CD4-positive, alpha-beta T cell treated with Interleukin-17A for 1 hour (primary cell): ENCODE measurements at regions not wholly inside any gene's neighbourhood (a gene's known extent, or its start where the extent isn't known, plus 50 kb on each side); places are given as distances from the start of the nearest gene placed in this dataset.

ENCODE experiments used
- DNase-seq: peaks from one replicate; pipeline ENCODE4 v3.0.0-alpha.2; 2020

GRCh38 chr1:83718338-83718737 lies 280.6 kb downstream of the TTLL7 start:
- no peak for DNase-seq

GRCh38 chr1:83717785-83718184 lies 281.1 kb downstream of the TTLL7 start:
- no peak for DNase-seq

DNA sequence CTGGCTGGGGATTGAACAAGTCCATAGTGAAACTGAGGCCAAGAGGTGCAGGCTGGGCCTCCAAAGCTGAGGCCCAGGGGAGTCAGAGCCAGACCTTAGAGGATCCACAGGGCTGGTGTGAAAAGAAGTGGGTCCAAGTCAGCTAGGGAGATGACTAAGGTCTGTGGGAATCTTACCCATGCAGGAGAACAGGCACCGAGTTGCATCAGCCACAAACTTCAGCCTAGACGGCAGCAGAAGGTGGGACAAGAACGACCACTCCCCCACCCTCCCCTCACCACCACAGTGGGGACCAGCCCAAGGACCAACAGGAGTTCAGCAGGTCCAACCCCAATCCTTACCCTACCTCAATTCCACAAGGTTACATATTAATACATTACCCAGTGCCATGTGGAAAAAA lies 282.3 kb downstream of the TTLL7 start:
- DNase-seq = no peak

DNA sequence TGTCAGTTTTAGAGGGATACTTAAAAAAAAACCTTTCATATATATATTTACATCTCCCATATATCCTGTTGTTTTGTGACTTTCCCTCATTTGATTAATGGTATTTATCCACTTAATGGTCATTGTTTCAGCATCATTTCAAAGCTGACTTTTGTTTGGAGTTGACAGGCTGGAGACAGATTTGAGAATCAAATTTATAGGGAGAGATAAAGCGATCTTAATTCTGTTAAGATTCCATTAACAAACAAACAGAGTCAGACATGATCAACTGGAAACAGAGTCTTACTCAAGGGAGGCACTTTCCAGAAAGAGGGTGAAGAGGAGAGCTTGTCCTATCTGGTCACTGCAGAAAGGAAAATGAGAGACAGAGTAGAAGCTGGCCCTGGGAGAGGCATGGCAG lies 283.4 kb downstream of the TTLL7 start:
- no peak for DNase-seq

GRCh38 chr1:83709662-83710061 lies 289.3 kb downstream of the TTLL7 start:
- no peak for DNase-seq

DNA sequence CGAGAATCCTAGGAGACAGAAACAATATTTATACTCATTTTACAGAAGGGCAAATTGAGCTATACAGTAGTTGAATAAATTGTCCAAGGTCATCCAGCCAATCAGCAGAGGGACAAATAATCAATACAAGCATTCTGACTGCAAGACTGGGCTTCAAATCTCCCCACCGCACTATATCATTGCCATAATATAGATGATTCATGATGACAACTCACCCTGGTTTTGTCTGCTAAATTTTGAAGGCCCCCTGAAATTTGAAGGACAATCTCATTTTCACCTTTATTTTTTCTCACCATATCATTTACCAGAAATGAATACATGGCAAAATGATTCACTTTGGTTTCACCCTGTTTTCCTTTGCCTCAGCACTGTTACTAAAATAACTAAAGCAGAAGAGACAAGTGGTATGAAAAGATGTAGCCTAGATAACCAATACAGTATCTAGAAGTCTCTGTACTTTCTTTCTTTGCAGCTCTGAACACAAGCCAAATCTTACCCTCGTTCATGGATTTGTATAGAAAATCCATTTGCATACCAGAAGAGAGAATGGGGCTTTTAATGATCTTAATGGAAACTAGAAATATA lies 292.5 kb downstream of the TTLL7 start:
- DNase-seq = no peak

- no peak for DNase-seq
Measured at GRCh38 chr1:83705091-83705490, 293.8 kb downstream of the TTLL7 start.

DNA sequence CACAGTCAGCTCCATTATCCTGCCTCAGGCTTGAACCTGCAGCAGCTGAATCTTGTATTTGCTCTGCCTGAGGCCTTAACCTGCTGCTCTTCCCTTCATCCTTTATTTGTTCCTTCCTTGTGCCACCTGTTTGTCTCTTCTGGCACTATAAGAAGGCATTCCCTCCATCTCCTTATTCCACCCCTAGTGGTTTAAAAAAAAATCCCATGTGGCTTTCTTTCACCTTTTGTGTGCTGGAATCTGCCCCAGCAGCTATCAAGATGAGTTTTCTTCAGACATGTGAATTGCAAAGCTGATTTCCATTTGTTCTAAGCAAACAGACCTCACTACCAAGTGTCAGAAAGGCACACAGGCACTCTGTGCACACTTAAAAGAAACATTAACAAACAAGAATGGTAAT lies 294.6 kb downstream of the TTLL7 start:
- no peak for DNase-seq

GRCh38 chr1:83702356-83702755 lies 296.6 kb downstream of the TTLL7 start:
- DNase-seq = no peak

- DNase-seq = no peak
Measured at GRCh38 chr1:83701355-83701754, 297.6 kb downstream of the TTLL7 start.

DNA sequence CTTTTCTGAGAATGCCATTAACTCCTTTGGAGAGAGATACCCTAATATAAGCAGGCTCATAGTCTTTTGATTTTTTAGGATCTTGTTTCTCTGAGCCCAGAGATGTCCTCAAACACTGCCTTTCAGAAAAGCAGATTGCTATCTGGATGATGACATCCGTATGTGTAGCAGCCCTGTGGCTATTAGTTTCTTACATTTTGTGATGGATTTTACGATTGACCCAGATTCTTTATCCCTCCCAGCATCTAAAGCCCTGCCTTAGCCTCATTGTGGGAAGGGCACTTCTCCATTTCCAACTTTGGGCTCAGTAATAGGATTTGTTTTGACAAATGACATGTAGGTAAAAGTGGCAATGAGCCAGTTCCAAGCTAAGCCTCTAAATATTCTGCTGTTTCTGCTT lies 300.3 kb downstream of the TTLL7 start:
- DNase-seq = no peak

DNA sequence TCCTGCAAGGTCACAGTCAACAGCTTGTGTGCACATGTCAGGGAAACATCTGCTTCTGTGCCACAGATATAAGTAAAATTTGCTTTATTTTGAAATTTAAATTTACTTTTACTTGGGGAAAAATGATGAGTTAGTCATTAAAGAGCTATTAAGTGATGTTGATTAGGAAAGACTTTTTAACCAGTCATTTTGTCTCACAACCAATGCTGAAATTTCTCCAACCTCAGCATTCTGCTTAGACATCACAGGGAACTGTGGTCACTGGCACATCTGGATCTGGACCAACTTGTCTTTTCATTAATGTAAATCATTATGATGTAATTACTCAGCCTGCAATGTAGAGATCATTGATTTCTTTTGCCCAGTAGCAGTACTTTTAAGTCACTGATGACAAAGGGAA lies 301.0 kb downstream of the TTLL7 start:
- DNase-seq = no peak

GRCh38 chr1:83697220-83697619 lies 301.7 kb downstream of the TTLL7 start:
- no peak for DNase-seq

DNA sequence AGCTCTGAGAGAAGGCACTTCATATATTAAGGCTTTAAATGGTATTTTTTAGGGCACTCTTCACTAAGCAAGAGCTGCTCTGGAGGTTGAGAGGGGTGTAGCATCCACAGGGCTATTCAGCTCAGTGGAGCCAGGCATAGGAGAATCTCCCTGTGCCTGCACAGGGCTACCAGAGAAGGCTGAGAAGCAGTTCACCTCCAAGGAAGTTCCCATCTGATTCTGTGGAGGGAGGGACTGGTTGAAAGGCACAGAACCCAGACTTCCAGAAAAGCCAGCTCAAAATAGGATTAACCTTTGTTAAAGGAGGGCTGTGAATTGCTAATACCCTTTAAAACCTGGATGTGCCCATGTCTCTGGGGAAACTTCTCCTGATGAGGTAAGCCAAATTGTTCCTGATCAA lies 304.5 kb downstream of the TTLL7 start:
- no peak for DNase-seq

GRCh38 chr1:83693427-83694126 lies 305.4 kb downstream of the TTLL7 start:
- DNase-seq = no peak

DNA sequence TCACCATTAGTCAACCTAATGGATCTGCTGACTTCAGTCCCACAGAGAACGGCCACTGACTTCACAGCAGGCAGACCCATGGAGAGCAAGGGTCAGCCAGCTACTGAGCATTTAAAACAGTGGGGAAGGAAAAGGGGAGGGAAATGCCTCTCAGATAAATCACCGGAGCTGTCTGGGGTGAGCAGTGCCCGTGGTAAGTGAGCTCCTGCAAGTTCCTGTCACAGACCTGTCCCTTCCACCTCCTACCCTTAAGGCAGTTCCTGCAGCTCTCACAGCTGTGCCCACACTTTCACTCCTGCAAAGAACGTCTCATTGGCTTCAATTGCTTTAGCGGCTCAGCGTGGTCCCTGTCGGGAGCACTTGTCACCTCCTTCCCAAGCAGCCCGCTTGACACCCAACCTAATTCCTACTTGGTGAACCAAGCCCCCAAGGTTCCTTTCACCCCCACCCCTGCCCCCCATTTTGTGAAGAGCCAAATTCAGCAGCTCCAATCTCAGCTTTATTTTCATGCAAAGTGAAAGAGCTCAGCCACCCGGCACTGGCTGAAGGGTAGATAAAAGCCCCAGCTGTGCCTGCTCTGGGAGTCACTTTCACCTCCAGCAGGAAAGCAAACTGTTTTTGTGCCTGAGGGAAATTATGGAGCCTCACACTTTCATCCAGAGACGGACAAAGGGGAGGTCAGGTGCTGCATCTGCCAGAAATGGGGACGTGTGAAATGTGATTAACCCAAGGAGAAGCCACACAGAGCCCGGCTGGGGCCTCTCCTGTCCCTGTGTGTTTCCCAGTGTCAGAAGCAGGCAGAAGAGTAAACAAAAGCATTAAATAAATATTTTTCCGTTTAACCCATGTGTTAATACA lies 306.2 kb downstream of the TTLL7 start:
- DNase-seq = no peak

DNA sequence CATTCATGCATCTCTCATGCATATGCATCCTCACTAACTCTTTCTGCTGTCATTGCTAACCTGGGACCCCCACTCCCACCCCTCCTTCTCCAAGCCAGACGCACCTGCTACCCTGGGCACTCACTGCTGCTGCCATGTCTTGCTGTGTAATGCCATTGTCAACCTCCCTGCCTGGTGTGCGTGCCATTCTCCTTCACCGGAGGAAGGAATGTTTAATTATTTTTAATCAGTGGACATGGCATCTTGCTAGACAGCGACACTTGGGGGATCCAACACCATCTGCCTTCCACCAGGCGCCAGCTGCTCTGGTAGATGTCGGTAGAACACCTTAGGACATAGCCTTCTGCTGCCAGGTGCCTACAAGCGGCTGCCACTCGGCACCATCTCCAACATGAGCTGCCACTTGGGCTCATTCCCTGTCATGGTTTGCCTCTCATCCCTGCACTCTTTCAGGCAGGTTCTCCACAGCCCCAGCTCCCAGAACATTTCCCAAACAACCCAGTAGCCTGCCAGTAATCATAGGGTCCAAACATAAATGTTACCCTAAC lies 306.9 kb downstream of the TTLL7 start:
- DNase-seq = no peak

DNA sequence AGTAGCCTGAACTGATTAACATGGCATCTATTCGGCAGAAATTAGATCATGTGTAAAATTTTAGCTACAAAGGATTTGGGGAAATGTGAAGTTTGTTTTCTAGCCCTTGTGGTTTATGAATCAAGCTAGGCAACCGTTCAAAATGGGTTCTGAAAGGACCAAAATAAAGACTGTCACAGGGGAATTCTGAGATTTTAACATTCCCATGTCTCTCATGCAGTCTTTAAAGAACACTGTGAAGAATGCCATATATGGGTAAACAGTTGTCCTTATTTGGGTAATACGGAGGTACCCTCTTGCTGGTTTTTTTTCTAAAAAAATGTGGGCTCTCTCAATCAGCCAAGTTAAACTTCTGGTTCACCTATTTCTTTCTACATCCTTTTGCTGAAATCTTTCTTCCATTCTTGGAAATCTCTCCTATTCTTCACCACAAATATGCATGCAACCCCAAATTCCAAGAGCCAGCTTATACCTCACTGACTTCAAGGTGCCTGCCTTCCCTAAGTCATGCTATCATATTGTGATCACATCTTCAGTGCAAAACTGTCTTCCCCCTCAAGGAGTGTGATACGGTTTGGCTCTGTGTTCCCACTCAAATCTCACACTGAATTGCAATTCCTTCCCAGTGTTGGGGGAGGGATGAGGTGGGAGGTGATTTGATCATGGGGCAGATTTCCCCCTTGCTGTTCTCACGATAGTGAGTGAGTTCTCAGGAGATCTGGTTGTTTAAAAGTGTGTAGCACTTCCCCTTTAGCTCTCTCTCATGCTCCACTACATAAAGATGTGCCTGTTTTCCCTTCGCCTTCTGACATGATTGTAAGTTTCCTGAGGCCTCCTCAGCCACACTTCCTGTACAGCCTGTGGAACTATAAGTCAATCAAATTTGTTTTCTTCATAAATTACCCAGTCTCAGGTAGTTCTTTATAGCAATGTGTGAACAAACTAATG lies 308.7 kb downstream of the TTLL7 start:
- DNase-seq = no peak

DNA sequence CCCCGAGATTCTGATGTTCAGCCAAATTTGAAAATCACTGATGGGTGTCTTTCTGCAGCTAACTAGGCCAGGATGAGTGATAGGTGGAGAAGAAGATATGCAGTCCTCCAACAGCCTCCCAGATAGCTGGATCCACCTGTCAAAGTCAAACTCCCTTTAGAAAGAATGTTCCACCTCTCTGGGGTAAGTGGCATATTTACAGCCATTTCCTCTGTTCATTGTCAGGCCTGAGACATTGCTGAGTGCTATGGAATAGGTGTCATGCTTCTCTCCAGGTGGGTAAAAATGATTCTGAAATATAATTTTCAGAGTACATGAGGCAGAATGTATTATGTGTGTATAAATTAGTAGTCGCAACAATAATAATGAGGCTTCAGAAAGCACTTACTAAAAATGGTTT lies 316.8 kb downstream of the TTLL7 start:
- DNase-seq = no peak

DNA sequence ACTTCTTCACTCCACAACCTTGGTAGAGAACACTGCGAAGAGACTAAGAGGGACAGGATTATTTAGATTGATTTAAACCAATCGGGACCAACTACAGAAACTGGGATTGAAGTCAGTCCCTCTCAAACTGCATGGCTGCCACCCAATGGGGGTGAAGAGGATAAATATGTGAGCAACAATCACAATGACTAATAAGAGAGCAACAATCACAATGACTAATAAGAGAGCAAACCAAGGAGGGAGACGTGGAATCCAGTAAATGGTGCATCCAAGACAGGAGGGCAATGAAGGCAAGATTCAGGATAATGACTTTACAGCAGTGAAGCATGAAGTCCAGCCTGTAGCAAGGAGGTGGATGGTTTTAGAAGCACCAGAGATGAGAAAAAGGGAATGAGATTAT lies 322.8 kb downstream of the TTLL7 start:
- no peak for DNase-seq

- no peak for DNase-seq
Measured at GRCh38 chr1:83673312-83673711, 325.6 kb downstream of the TTLL7 start.

DNA sequence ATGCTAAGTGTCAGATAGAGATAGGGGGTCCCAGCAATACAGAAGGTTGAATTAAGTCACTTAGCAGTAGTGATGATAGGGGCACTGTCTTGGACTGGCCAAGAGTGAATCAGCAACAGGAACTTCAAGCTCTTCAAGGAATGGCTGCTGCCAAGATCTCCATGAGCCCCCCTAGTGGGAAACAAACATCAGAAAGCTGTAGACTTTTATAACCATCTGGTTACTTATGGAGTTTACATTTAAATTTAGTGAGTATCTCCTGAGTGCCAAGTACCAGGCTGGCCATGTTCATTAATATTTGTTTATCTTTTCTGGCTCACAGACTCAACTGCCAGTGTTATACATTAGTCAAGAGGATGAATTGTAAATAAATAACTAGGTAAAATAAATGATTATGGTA lies 327.3 kb downstream of the TTLL7 start:
- DNase-seq = no peak
